ENCODE measurements at regions not wholly inside any gene's neighbourhood (a gene's known extent, or its start where the extent isn't known, plus 50 kb on each side); places are given as distances from the start of the nearest gene placed in this dataset.
"Not testable (repeated sequence)": the region's sequence is repeated elsewhere in the genome, so short reads cannot be mapped to it uniquely, and the experiment has no call there.

DNA sequence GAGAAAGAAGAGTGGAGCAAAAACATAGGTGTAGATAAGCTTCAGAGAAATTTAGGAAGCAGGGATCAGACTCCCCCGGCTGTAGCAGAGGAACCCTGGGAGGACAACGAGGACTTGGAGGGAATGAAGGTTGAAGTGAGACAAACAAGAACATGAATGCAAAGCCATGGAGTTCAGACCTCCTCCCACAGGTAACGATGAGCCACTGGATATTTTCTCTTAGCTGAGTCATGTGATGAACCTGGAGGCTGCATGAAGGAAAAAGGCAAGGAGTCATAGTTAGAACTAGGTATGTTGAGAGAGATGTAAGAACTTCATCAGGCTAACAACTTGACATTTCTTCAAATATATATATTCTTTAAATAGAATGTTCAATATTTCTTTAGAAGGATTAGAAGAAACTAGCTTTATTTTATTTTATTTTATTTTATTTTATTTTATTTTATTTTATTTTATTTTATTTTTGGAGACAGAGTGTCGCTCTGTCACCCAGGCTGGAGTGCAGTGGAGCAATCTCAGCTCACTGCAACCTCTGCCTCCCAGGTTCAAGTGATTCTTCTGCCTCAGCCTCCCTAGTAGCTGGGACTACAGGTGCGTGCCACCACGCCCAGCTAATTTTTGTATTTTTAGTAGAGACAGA lies 57.7 kb upstream of the RGS1 start:
- not testable (repeated sequence) for FAIRE-seq; DNase-seq (ENCODE audit: insufficient read length, low spot score)

DNA sequence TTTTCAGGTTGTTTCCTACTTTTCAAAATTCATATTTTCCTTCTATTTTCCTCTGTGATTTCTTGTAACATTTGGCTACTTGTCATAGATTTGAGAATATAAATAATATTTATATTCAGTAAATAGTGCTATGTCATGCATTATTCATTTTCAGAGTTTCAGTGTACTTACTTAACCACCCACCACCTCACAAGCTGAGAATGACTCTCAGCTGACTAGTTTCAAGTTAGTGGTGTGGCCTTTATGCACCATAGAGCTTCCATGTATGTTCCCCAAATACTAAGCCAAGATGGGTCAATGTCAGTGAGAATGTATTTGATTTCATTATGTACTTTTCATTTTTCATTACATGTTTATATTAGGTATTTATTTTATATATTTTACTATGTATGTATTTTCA lies 56.9 kb upstream of the RGS1 start:
- no peak for FAIRE-seq
- no peak for DNase-seq (ENCODE audit: insufficient read length, low spot score)

DNA sequence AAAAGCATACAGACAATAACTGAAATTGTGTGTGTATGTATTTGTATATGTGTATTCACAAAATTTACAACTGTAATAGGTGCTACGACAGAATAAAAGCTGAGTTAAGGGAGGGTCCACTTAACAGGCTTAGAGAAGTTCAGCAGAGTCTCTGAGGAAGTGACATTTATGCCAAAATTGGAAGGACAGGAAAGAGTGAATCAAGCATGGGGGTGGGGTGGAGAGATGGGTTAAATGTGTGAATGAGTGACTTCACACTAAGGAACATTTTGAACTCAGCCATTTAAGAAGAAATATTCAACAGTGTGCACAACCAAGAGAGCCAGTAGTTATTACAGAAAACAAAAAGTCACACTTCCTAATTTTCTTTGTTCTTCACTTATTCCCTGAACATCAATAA lies 53.8 kb upstream of the RGS1 start:
- DNase-seq (ENCODE audit: insufficient read length, low spot score) (no peak), FAIRE-seq (no peak)

DNA sequence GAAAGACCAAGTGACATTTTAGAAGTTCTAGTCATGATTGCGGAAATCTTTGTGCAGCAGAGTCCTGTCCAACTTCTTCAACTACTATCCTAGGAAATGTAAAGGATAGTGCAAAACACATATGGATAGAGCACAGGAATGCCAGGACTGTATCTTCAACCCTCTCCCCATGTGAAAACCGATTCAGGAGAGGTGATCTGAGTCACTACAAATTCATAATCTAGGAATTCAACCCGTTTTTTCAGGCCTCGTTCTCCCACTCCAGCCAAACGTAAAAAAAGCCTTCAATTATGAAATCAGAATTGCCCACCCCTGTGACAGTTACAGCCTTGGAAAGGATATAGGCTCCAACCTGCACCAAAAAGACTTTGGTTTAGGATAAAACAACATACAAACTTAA lies 52.9 kb upstream of the RGS1 start:
- DNase-seq (ENCODE audit: insufficient read length, low spot score) (no peak), FAIRE-seq (no peak)

DNA sequence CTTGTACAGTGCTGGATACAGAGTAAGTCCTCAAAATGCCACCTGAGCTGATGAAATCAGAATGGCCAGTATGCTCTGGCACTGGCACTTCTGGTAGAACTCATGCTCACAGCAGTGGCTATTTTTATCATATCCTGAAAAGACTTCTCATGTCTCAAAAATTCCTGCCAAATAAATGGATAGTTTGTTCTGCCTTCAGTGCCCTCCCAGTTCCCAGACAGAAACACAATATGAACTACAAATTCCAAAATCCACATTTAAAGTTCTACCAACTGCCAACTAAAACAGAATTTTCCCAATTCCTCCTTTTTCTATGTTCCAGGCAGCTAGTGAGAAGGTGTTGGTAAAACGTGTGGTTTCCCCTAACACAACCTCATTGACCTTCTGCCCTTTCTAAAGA lies 51.4 kb upstream of the RGS1 start:
- DNase-seq (ENCODE audit: insufficient read length, low spot score) (no peak), FAIRE-seq (no peak)
